T-helper 17 cell (primary cell): ENCODE measurements at regions not wholly inside any gene's neighbourhood (a gene's known extent, or its start where the extent isn't known, plus 50 kb on each side); places are given as distances from the start of the nearest gene placed in this dataset.

Source experiments
- ATAC-seq: fragments of 150-1000 bp; cut with Tn5 transposase; 2 replicates; pipeline ENCODE4 v1.10.0; 2021; ENCODE audit warnings: mild to moderate bottlenecking, moderate library complexity
- DNase-seq, 3 donors: peaks; one replicate each; pipeline versions ENCODE4 v3.0.0 to v3.0.0-alpha.2; 2020 to 2021
- H3K9me3 ChIP-seq: one replicate; pipeline ENCODE4 v1.7.0; 2013; ENCODE audit warnings: low read length, mild to moderate bottlenecking; ENCODE audit not compliant: control insufficient read depth, poor library complexity, severe bottlenecking
- H3K27ac Mint-ChIP-seq: one replicate; pipeline ENCODE4 v1.8.0; 2022; ENCODE audit warnings: mild to moderate bottlenecking, moderate library complexity, mixed read lengths
- H3K27me3 Mint-ChIP-seq: one replicate; pipeline ENCODE4 v1.8.0; 2022; ENCODE audit warnings: mixed read lengths
- H3K36me3 Mint-ChIP-seq: one replicate; pipeline ENCODE4 v1.8.0; 2022; ENCODE audit warnings: low read depth, mixed read lengths
- H3K4me1 Mint-ChIP-seq: one replicate; pipeline ENCODE4 v1.8.0; 2022; ENCODE audit warnings: mild to moderate bottlenecking, mixed read lengths
- H3K4me3 Mint-ChIP-seq: one replicate; pipeline ENCODE4 v1.8.0; 2022; ENCODE audit warnings: mild to moderate bottlenecking, moderate library complexity, mixed read lengths

DNA sequence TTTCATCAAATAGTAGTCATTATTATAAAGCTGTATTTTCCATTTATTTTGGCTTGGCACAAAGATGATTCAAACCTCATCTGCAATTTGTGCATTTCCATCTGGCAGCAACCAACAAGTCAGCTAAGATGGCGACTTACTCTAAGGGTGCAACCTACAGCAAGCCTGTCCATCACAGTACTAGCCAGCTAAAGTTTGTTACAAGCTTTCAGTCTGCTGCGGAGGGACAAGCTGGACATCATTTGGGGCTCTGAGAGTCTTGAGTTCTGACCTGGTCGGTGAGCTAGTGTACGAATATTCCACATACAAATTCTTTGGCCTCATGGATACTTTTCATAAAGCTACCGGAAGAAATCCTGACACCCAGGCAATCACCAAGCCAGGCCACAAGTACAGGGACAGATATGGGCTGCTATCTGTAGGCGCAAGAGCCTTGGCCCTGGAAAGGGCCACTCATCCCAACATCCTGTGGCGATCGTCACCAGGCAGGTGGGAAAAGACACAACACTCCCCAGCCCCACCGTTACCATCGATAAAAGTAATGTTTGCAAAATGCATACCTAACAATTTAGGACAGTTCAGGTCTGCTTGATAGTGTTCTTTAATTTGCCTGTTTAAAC lies 307.6 kb downstream of the SKIDA1 start:
- Mint-ChIP-seq H3K36me3 (no peaks in the 10 kb centered on the region), H3K4me3 (no peak overlapping the region), H3K4me1 (no peaks in the 10 kb centered on the region), H3K27me3 (peaks cover 23% of the 10 kb centered on the region), H3K27ac (no peak overlapping the region)
- H3K9me3 ChIP-seq: no peaks in the 10 kb centered on the region
- DNase-seq (no peak), ATAC-seq (no peak)

DNA sequence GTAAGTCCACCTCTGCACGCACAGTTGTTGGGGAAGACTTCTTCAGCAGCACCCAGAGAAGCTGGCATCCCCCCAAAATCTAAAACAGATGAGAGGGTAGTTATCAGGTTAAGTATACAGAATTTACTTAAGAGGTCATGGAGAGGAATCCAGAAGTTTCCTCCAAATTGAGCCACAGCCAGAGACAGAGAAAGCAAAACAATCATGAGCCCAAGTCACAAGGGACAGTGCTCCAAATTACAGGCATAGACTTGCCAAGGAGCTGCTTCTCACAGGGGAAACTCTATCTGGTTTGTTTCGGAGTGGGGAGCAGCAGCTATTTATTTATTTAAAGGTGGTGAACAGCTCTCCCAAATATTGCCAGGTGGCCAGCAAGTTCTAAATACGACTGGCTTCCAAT lies 308.4 kb downstream of the SKIDA1 start:
- Mint-ChIP-seq H3K27me3 (peaks cover 28% of the 10 kb centered on the region), H3K27ac (no peak overlapping the region), H3K36me3 (no peaks in the 10 kb centered on the region), H3K4me1 (no peaks in the 10 kb centered on the region), H3K4me3 (no peak overlapping the region)
- ATAC-seq: no peak
- H3K9me3 ChIP-seq: no peaks in the 10 kb centered on the region
- DNase-seq: no peak

DNA sequence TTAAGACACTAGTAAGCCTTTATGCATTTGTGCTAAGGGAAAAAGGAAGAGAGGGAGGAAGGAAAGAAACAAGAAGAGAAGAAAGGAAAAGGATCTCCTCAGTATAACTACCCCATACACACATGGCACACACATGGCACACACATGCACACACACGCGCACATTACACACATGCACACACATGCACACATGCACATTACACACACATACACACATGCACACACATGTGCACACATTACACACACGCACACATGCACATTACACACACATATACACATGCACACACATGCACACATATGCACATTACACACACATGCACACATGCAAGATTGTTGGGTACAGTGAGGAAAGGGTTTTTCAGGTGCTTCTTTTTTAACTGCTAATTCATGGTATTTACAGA lies 311.2 kb downstream of the SKIDA1 start:
- ATAC-seq: no peak
- H3K4me1 Mint-ChIP-seq: no peaks in the 10 kb centered on the region
- no peaks in the 10 kb centered on the region for H3K9me3 ChIP-seq
- no peaks in the 10 kb centered on the region for H3K36me3 Mint-ChIP-seq
- H3K27ac Mint-ChIP-seq: no peak overlapping the region
- peaks cover 27% of the 10 kb centered on the region for H3K27me3 Mint-ChIP-seq
- H3K4me3 Mint-ChIP-seq: no peak overlapping the region
- no peak for DNase-seq

DNA sequence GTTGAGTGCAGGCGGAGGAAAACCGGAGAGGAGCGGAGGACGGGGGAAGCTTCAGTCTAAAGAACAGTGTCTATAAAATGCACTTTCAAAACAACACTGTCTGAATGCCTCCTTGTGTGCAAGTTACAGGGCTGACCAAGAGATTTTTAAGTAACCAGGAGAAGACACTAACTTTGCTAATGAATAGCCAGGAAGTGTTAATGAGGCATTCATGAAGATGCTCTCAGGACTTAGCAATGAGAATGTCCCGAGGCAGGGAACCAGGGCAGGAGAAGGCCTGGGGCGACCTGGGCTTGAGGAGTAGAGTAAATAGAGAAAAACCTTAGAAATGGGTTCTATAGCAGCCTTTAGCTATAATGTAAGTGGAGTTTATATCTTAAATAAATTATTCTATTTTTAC lies 312.1 kb downstream of the SKIDA1 start:
- H3K9me3 ChIP-seq: no peaks in the 10 kb centered on the region
- H3K36me3 Mint-ChIP-seq: no peaks in the 10 kb centered on the region
- no peak overlapping the region for H3K27ac Mint-ChIP-seq
- H3K27me3 Mint-ChIP-seq: peaks cover 27% of the 10 kb centered on the region
- no peak for ATAC-seq
- H3K4me3 Mint-ChIP-seq: no peak overlapping the region
- H3K4me1 Mint-ChIP-seq: no peaks in the 10 kb centered on the region
- DNase-seq: no peak

DNA sequence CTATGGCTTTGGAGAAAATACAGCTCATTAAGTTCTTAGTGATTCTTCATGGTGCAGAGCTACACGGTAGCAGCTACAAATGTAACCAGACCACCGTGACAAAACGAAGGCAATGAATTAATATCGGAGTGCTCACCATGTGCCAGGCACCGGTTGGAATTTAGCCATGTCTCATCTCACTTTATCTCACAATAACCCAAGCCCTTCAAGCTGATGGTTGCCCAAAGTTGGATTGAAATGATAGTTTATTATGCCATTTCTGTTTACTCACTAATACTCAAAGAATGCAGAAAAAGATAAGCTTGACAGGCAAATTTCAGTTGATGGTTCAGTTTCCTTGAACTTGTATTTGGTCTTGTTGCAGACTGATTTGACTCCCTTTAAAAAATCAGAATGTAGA lies 312.6 kb downstream of the SKIDA1 start:
- no peak for ATAC-seq
- no peaks in the 10 kb centered on the region for H3K9me3 ChIP-seq
- no peaks in the 10 kb centered on the region for H3K36me3 Mint-ChIP-seq
- H3K27ac Mint-ChIP-seq: no peak overlapping the region
- H3K27me3 Mint-ChIP-seq: peaks cover 27% of the 10 kb centered on the region
- no peak for DNase-seq
- no peak overlapping the region for H3K4me3 Mint-ChIP-seq
- H3K4me1 Mint-ChIP-seq: no peaks in the 10 kb centered on the region

DNA sequence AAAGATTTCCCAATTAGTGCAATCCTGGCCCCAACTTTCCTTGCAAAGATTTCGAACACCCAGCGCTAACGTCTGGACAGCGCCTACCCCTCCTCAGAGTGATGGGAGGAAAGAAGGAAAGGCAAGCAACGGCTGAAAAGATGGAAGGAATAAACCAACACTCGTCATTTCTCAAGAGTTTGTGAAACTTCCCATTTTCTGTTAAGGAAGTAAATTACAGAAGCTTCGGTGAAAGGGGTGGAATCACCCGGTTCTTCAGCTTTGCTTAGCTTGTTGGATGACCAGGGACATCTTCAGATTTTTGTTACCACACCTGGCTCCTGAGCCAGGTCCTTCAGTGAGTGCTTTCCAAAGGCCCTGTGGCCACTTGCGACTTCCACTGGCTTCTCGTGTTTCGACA lies 313.1 kb downstream of the SKIDA1 start:
- ATAC-seq (no peak), DNase-seq (no peak)
- Mint-ChIP-seq H3K4me1 (no peaks in the 10 kb centered on the region), H3K27me3 (peaks cover 27% of the 10 kb centered on the region), H3K4me3 (no peak overlapping the region), H3K27ac (no peak overlapping the region), H3K36me3 (no peaks in the 10 kb centered on the region)
- no peaks in the 10 kb centered on the region for H3K9me3 ChIP-seq

DNA sequence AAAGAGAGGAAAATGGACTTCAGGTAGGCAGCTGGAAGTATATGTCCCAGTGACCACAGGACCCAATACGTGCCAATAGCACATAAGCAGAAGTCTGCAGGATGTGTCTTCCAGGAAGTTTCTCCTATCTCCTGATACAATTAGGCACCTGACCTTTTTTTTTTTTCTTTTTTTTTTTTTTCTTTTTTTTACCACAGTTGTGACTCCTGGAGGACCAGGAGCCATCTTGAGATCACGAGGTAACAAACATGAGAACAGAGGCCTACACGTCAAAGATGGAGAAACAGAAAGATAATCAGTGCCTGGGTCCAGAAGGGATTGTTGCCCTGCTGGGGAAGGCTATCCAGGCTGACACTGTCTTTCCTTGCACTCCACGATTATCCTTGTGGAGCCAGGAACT lies 312.4 kb upstream of the NEBL start:
- Mint-ChIP-seq H3K27ac (no peak overlapping the region), H3K36me3 (no peaks in the 10 kb centered on the region), H3K4me3 (no peak overlapping the region), H3K27me3 (peaks cover 24% of the 10 kb centered on the region), H3K4me1 (no peaks in the 10 kb centered on the region)
- no peak for DNase-seq
- no peak for ATAC-seq
- no peaks in the 10 kb centered on the region for H3K9me3 ChIP-seq

DNA sequence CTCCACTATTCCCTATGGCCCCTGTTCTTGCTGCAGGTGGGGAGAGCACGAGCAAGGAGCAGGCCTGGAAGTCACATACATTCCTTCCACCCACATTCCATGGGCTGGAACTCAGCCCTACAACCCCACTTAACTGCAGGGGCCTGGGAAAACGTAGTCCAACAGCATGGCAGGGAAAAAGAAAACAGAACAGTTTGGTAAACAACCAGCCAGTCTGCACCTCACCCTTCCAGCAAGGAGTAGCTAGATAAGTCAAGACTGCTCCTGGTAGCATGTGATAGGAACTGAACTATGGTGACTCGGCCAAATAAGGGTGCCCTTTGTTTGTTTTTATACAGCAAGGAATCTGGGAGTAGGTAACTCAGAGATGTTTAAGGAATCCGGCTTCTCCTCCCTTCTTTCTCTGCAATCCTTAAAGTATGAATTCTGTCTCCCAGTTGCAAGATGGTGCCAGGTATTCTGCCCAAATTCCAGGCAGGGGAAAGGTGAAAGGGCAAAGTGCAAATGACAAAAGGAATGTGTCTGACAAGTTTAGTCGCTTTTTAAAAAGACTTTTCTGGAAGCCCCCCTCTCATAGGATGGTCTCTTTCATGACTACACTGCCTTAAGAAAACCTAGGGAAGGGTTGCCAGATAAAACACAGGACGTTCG lies 311.7 kb upstream of the NEBL start:
- Mint-ChIP-seq H3K27me3 (peaks cover 25% of the 10 kb centered on the region), H3K4me3 (no peak overlapping the region), H3K36me3 (no peaks in the 10 kb centered on the region), H3K4me1 (no peaks in the 10 kb centered on the region), H3K27ac (no peak overlapping the region)
- ATAC-seq: no peak
- H3K9me3 ChIP-seq: no peaks in the 10 kb centered on the region
- no peak for DNase-seq

DNA sequence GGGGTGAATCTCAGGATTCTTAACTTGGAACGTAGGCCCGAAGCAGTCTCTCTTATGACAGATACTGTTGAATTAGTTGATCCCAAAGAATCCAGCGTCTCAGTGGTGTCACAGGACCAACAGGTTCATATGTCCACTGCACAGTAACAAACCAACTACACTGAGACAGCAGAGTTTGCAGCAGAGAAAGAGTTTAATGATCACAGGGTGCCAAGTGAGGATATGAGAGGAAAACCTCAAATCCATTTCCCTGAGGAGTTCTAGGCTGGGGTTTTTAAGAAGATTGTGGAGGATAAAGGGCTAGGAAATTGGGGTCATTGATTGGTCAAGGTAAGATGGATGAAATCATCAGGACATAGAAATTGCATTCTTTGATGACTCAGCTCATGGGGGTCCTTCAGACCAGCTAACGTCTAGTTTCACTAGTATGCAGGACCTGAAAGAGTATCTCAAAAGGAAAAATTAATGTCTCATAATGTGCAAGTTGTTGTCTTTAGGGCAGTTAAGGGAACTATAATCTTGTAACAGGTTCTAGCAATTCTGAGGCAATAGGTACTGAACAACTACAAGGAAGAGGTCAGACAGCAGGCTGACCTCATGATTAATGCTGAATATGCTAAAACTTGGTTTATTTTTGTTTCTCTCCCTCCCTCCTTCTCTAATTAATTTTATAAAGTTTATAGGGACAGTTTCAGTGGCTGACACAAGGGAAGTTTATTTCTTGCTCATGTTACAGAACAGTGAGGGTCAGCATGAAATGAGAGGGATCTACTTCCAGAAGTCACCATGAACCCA lies 310.9 kb upstream of the NEBL start:
- no peak overlapping the region for H3K4me3 Mint-ChIP-seq
- H3K9me3 ChIP-seq: no peaks in the 10 kb centered on the region
- H3K27me3 Mint-ChIP-seq: peaks cover 29% of the 10 kb centered on the region
- no peaks in the 10 kb centered on the region for H3K36me3 Mint-ChIP-seq
- no peaks in the 10 kb centered on the region for H3K4me1 Mint-ChIP-seq
- DNase-seq (no peak), ATAC-seq (no peak)
- H3K27ac Mint-ChIP-seq: no peak overlapping the region

DNA sequence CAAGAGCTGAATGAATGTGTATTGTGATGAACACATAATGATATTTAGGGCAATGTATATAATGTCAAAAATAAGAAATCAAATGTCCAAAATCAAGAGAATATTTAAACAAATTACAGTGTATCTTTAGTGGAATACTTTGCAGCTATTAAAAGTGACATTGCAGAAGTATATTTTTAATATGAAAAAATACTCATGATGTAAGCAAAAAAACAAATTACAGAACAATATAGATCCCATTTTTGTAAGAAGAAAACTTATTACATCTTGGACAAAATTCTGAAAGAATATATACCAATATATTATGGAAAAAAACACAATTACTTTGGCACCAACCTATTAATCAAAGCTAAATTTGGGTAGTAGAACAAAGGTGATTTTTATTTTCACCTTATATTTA lies 308.2 kb upstream of the NEBL start:
- no peak overlapping the region for H3K27ac Mint-ChIP-seq
- no peak for ATAC-seq
- no peak for DNase-seq
- no peaks in the 10 kb centered on the region for H3K4me1 Mint-ChIP-seq
- peaks cover 22% of the 10 kb centered on the region for H3K27me3 Mint-ChIP-seq
- H3K9me3 ChIP-seq: no peaks in the 10 kb centered on the region
- no peak overlapping the region for H3K4me3 Mint-ChIP-seq
- H3K36me3 Mint-ChIP-seq: no peaks in the 10 kb centered on the region

DNA sequence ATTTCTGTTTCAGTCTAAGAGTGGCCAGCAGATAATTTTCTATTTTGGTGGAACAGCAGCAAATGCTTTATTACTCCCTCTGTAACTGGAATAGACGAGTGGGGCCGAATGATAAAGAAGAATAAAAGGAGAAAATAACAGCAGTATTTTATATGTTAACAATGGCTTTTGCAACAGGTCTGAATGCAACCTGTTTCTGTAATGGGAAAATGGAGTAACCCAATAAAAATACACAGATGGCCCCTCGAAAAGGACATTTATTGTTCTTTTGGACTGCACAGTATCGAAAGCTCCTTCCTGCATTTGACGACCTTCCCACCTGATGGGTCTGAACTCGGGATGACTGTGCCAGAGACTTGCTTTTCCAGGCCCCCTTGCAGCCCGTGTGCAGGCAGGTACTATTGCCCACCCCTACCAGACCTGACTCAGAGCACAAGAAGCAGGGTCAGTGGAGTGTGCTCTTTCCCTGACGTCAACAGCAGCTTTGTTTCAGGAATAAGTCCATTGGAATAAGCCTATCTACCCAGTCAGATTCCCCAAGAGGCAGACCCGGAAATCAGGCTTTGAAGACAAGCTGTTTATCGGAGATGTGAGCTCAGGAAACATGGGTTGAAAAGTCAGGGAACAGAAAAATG lies 306.5 kb upstream of the NEBL start:
- no peak overlapping the region for H3K4me3 Mint-ChIP-seq
- H3K9me3 ChIP-seq: no peaks in the 10 kb centered on the region
- DNase-seq: no peak
- H3K4me1 Mint-ChIP-seq: no peaks in the 10 kb centered on the region
- ATAC-seq: no peak
- H3K27me3 Mint-ChIP-seq: peaks cover 22% of the 10 kb centered on the region
- H3K27ac Mint-ChIP-seq: no peak overlapping the region
- no peaks in the 10 kb centered on the region for H3K36me3 Mint-ChIP-seq

DNA sequence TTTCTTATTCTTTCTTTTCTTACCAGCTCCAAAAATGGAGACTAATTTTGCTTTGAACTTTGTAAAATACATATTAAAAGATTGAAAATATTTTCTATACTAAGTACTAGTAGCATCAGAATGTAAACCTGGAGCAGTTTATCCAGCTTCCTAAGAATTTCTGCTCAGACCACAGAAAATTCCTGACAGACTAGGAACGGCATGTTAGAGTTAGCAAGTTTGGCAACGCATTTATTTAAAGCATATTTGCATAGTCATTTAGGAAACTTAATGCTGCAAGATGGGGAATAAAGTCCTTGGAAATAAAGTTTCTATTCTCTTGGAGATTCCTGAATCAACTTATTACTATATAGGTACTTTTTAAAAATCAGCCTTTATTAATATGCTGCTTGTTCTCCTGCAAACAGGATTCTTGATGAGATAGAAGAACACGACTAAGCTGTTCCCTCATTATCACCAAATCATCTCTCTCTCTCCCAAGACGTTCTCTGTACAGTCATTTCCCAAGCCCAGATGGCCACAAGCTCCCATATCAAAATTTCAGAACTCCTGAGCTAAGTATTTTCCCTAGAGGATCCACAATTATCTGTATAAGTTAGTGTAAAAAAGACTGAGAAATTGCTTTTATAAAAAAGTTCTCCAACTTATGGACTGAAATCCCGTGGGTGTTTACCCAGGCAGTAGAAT lies 305.8 kb upstream of the NEBL start:
- ATAC-seq: no peak
- no peak overlapping the region for H3K4me3 Mint-ChIP-seq
- no peak overlapping the region for H3K27ac Mint-ChIP-seq

DNA sequence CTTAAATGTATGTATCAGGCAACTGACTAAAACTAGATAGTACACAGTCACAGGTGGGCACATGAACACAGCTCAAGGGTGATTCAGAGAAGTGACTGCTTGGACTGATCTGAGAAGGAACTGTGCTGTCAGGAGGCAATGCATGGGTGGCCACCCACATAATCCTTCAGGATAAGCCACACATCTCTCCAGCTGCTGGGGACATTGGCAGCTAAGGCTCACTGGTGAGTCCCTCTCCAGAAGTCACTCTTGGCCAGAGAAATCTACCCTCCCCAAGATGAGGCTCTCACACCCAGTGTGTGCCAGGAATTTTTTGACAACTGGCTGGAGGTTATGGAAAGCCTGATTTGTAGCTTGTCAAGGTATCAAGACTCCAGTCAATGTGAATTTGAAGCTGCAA lies 302.4 kb upstream of the NEBL start:
- no peaks in the 10 kb centered on the region for H3K9me3 ChIP-seq
- Mint-ChIP-seq H3K27ac (no peak overlapping the region), H3K4me1 (no peaks in the 10 kb centered on the region), H3K27me3 (peaks cover 20% of the 10 kb centered on the region), H3K36me3 (peaks cover 2% of the 10 kb centered on the region), H3K4me3 (no peak overlapping the region)
- no peak for DNase-seq
- ATAC-seq: no peak

More for the DNA sequence above, 305.8 kb upstream of the NEBL start:
- DNase-seq: no peak
- Mint-ChIP-seq H3K4me1 (no peaks in the 10 kb centered on the region), H3K36me3 (peaks cover under 1% of the 10 kb centered on the region), H3K27me3 (peaks cover 22% of the 10 kb centered on the region)
- no peaks in the 10 kb centered on the region for H3K9me3 ChIP-seq
